PC-3 (cell line): ENCODE measurements at regions not wholly inside any gene's neighbourhood (a gene's known extent, or its start where the extent isn't known, plus 50 kb on each side); places are given as distances from the start of the nearest gene placed in this dataset.

Experiments
- ATAC-seq: fragments of 200-7000 bp; cut with Tn5 transposase; 2 replicates; pipeline ENCODE4 v1.9.1; 2020; ENCODE audit warnings: mild to moderate bottlenecking, moderate library complexity
- BruUV-seq: library from RNA; stranded (reverse); fragments of 400-500 nt; replicated peaks from 2 replicates; lab custom pipeline; 2021; lab: Mats Ljungman, UMichigan
- CTCF ChIA-PET: fragments of 300-600 bp; sonication (Branson Sonifier 250); formaldehyde crosslinking; loops from one replicate; lab custom pipeline; 2022; ENCODE audit warnings: antibody characterized with exemption; lab: Charles Lee
- POLR2A ChIA-PET: fragments of 300-600 bp; sonication (Branson Sonifier 250); formaldehyde crosslinking; loops from one replicate; lab custom pipeline; 2022; ENCODE audit warnings: antibody characterized with exemption; ENCODE audit not compliant: unreplicated experiment; lab: Charles Lee
- DNase-seq: peaks from one replicate; pipeline ENCODE4 v3.0.0-alpha.2; 2015
- H2AFZ ChIP-seq: fragments of 300-600 bp; sonication (generic); 2 replicates; pipeline ENCODE4 v1.6.0; 2016; ENCODE audit warnings: antibody characterized with exemption, low read length
- H3F3A ChIP-seq: fragments of 300-600 bp; sonication (generic); one replicate; pipeline ENCODE4 v1.6.0; 2017; ENCODE audit warnings: antibody characterized with exemption, low read length, control low read depth, mild to moderate bottlenecking; ENCODE audit not compliant: unreplicated experiment
- H3K27ac ChIP-seq: fragments of 300-600 bp; sonication (generic); 2 replicates; pipeline ENCODE4 v1.5.1; 2016; ENCODE audit warnings: mild to moderate bottlenecking, low read length
- H3K27me3 ChIP-seq: fragments of 300-600 bp; sonication (generic); 2 replicates; pipeline ENCODE4 v1.6.1; 2016; ENCODE audit warnings: low read length, mixed read lengths
- H3K36me3 ChIP-seq: fragments of 300-600 bp; sonication (generic); 2 replicates; pipeline ENCODE4 v1.6.1; 2016; ENCODE audit warnings: low read depth, mixed run types, low read length, mixed read lengths
- H3K4me1 ChIP-seq: fragments of 300-600 bp; sonication (generic); 2 replicates; pipeline ENCODE4 v1.5.1; 2016; ENCODE audit warnings: low read length; ENCODE audit not compliant: insufficient read depth
- H3K4me2 ChIP-seq: fragments of 300-600 bp; sonication (generic); 2 replicates; pipeline ENCODE4 v1.6.0; 2016; ENCODE audit warnings: low read length
- H3K4me3 ChIP-seq: fragments of 300-600 bp; sonication (generic); 2 replicates; pipeline ENCODE4 v1.5.1; 2016; ENCODE audit warnings: mild to moderate bottlenecking, low read length, mixed read lengths
- H3K79me2 ChIP-seq: fragments of 300-600 bp; sonication (generic); 2 replicates; pipeline ENCODE4 v1.6.1; 2017; ENCODE audit warnings: low read length, mixed read lengths
- H3K9ac ChIP-seq: fragments of 300-600 bp; sonication (generic); 2 replicates; pipeline ENCODE4 v1.6.0; 2016; ENCODE audit warnings: mild to moderate bottlenecking, low read length
- H3K9me2 ChIP-seq: fragments of 300-600 bp; sonication (generic); replicated peaks from 2 replicates; pipeline ENCODE4 v1.6.1; 2016; ENCODE audit warnings: mixed run types, low read length, mixed read lengths
- H3K9me3 ChIP-seq: fragments of 300-600 bp; sonication (generic); 2 replicates; pipeline ENCODE4 v1.6.1; 2016; ENCODE audit warnings: low read length, mixed read lengths
- H4K20me1 ChIP-seq: fragments of 300-600 bp; sonication (generic); 2 replicates; pipeline ENCODE4 v1.6.1; 2016; ENCODE audit warnings: low read length, mixed read lengths
- CTCF ChIP-seq: fragments of 300-600 bp; sonication (generic); conservative IDR thresholded peaks from 2 replicates; pipeline ENCODE4 v1.5.1; 2017; ENCODE audit warnings: antibody characterized with exemption, low read depth, mild to moderate bottlenecking, low read length
- EZH2 ChIP-seq: fragments of 300-600 bp; sonication (generic); IDR thresholded peaks from one replicate; pipeline ENCODE4 v1.6.1; 2017; ENCODE audit warnings: antibody characterized with exemption, mild to moderate bottlenecking, low read length; ENCODE audit not compliant: unreplicated experiment
- EZH2phosphoT487 ChIP-seq: fragments of 300-600 bp; sonication (generic); IDR thresholded peaks from 2 replicates; pipeline ENCODE4 v1.6.1; 2018; ENCODE audit warnings: mild to moderate bottlenecking, antibody characterized with exemption, low read length, borderline replicate concordance
- intact Hi-C: fragments of 100-400 bp; cut with micrococcal nuclease; formaldehyde crosslinking; loops from 2 replicates; pipeline ENCODE4 v1.9.0; 2023

GRCh38 chr11:30089921-30090320, 73.1 kb upstream of the KCNA4 start:
- TF ChIP-seq EZH2phosphoT487, result no peak
- TF ChIP-seq CTCF, result no peak
- TF ChIP-seq EZH2, result no peak
- BruUV-seq, result no TSS peak
- Histone ChIP-seq H3F3A (no peaks in the 10 kb centered on the region), H3K79me2 (no peaks in the 10 kb centered on the region), H2AFZ (no peak overlapping the region), H3K4me3 (no peak overlapping the region), H3K27me3 (no peaks in the 10 kb centered on the region), H3K27ac (no peak overlapping the region), H3K9ac (no peak overlapping the region), H3K9me3 (no peaks in the 10 kb centered on the region), H3K4me1 (no peaks in the 10 kb centered on the region), H3K9me2 (no peaks in the 10 kb centered on the region), H3K4me2 (no peak overlapping the region), H4K20me1 (no peaks in the 10 kb centered on the region), H3K36me3 (no peaks in the 10 kb centered on the region)
- no peak for DNase-seq
- ATAC-seq, result no peak
- CTCF ChIA-PET, result no interaction called here
- POLR2A ChIA-PET, result no interaction called here
- intact Hi-C loops, result no loop called here

- TF ChIP-seq CTCF (no peak), EZH2phosphoT487 (no peak), EZH2 (no peak)
- Histone ChIP-seq H3K27me3 (no peaks in the 10 kb centered on the region), H3K4me3 (no peak overlapping the region), H3K9me3 (no peaks in the 10 kb centered on the region), H3F3A (no peaks in the 10 kb centered on the region), H3K79me2 (no peaks in the 10 kb centered on the region), H4K20me1 (no peaks in the 10 kb centered on the region), H3K4me2 (no peak overlapping the region), H3K27ac (no peak overlapping the region), H3K9me2 (no peaks in the 10 kb centered on the region), H2AFZ (no peak overlapping the region), H3K9ac (no peak overlapping the region), H3K4me1 (no peaks in the 10 kb centered on the region), H3K36me3 (no peaks in the 10 kb centered on the region)
- no TSS peak for BruUV-seq
- intact Hi-C loops, result no loop called here
- ChIA-PET CTCF (no interaction called here), POLR2A (no interaction called here)
- ATAC-seq, result no peak
- no peak for DNase-seq
Measured at GRCh38 chr11:30091246-30091645, 74.4 kb upstream of the KCNA4 start.

- Histone ChIP-seq H3K4me3 (no peak overlapping the region), H3K9me3 (no peaks in the 10 kb centered on the region), H3K27me3 (no peaks in the 10 kb centered on the region), H3K9me2 (no peaks in the 10 kb centered on the region), H3K4me1 (no peaks in the 10 kb centered on the region), H3K4me2 (no peak overlapping the region), H2AFZ (no peak overlapping the region), H3K79me2 (no peaks in the 10 kb centered on the region), H3K9ac (no peak overlapping the region), H3K36me3 (no peaks in the 10 kb centered on the region), H3K27ac (no peak overlapping the region), H3F3A (no peaks in the 10 kb centered on the region), H4K20me1 (no peaks in the 10 kb centered on the region)
- ATAC-seq, result no peak
- DNase-seq, result no peak
- no TSS peak for BruUV-seq
- POLR2A ChIA-PET, result no interaction called here
- CTCF ChIA-PET, result no interaction called here
- no peak for TF ChIP-seq EZH2
- TF ChIP-seq EZH2phosphoT487, result no peak
- TF ChIP-seq CTCF, result no peak
- intact Hi-C loops, result no loop called here
Measured at GRCh38 chr11:30091737-30092136, 74.9 kb upstream of the KCNA4 start.
